ENCODE measurements at regions not wholly inside any gene's neighbourhood (a gene's known extent, or its start where the extent isn't known, plus 50 kb on each side); places are given as distances from the start of the nearest gene placed in this dataset.

GRCh38 chr3:10619989-10620832 is 114.8 kb upstream of the ATP2B2 start:
- Histone ChIP-seq H3K9me3 (ENCODE audit: insufficient read depth, low read length) (no peaks in the 10 kb centered on the region), H3K4me2 (ENCODE audit: low read depth, low read length, poor library complexity, severe bottlenecking) (no peak overlapping the region), H3K79me2 (ENCODE audit: insufficient read depth, low read length) (no peaks in the 10 kb centered on the region), H3F3A (ENCODE audit: insufficient read depth) (no peaks in the 10 kb centered on the region), H3K9ac (ENCODE audit: low read length) (no peak overlapping the region), H3K36me3 (ENCODE audit: low read length) (no peaks in the 10 kb centered on the region), H3K27ac (ENCODE audit: low read depth, low read length) (no peak overlapping the region), H2AFZ (ENCODE audit: low read depth, low read length, severe bottlenecking) (no peak overlapping the region), H3K4me3 (ENCODE audit: insufficient read depth, low read length, poor library complexity, severe bottlenecking) (no peak overlapping the region), H4K20me1 (ENCODE audit: low read depth, low read length) (no peaks in the 10 kb centered on the region), H3K27me3 (ENCODE audit: low read length) (no peaks in the 10 kb centered on the region), H3K9me2 (replicated peaks; ENCODE audit: insufficient read depth, low read length) (no peaks in the 10 kb centered on the region)
- no peak for TF ChIP-seq CTCF (IDR thresholded peaks at IDR 0.05; ENCODE audit: insufficient read depth, low read length, poor library complexity, severe bottlenecking)
- no peak for TF ChIP-seq EZH2phosphoT487 (conservative IDR thresholded peaks at IDR 0.05; ENCODE audit: low read length)

- Histone ChIP-seq H3F3A (ENCODE audit: insufficient read depth) (no peaks in the 10 kb centered on the region), H3K36me3 (ENCODE audit: low read length) (no peaks in the 10 kb centered on the region), H3K9me3 (ENCODE audit: insufficient read depth, low read length) (no peaks in the 10 kb centered on the region), H3K9ac (ENCODE audit: low read length) (no peak overlapping the region), H2AFZ (ENCODE audit: low read depth, low read length, severe bottlenecking) (no peak overlapping the region), H3K27ac (ENCODE audit: low read depth, low read length) (no peak overlapping the region), H3K9me2 (replicated peaks; ENCODE audit: insufficient read depth, low read length) (no peaks in the 10 kb centered on the region), H3K4me3 (ENCODE audit: insufficient read depth, low read length, poor library complexity, severe bottlenecking) (no peak overlapping the region), H4K20me1 (ENCODE audit: low read depth, low read length) (no peaks in the 10 kb centered on the region), H3K27me3 (ENCODE audit: low read length) (no peaks in the 10 kb centered on the region), H3K4me2 (ENCODE audit: low read depth, low read length, poor library complexity, severe bottlenecking) (no peak overlapping the region), H3K79me2 (ENCODE audit: insufficient read depth, low read length) (no peaks in the 10 kb centered on the region)
- TF ChIP-seq EZH2phosphoT487 (conservative IDR thresholded peaks at IDR 0.05; ENCODE audit: low read length) (no peak), CTCF (IDR thresholded peaks at IDR 0.05; ENCODE audit: insufficient read depth, low read length, poor library complexity, severe bottlenecking) (no peak)
Observed at GRCh38 chr3:10620833-10621082, 115.4 kb upstream of the ATP2B2 start.

DNA sequence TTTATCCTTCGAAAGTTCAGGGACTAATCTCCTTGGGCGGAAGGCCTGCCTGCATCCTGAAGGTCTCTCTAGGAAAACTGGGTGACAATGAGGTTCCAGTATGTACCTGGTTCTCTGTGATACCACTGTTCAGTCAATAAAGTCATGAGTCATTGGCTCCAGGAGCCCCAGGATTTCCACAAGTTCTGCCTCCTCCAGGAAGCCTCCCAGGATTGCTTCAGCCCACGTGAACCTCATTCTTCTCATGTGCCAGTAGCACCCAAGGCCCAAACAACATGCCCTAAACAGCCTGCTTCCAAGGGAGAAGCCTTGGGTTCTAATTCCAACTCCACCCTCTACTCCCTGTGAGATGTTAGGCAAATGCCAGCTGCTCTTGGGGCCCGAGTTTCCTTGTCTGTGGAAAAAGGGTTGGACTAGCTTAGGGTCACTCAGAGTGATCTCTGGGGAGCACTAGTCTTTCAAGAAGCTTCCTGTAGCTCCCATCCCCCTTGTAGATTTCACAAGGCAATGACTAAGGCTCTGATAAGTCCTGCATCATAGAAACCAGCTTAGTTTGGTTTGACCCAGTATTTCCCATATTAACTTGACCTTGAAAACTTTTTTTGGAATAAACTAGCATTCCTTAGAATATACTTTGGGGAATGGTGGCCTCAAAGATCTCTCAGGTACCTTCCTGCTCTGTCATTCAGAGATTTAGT is 118.3 kb upstream of the ATP2B2 start:
- H3K36me3 ChIP-seq (ENCODE audit: low read length), result no peaks in the 10 kb centered on the region
- no peak overlapping the region for H2AFZ ChIP-seq (ENCODE audit: low read depth, low read length, severe bottlenecking)
- no peaks in the 10 kb centered on the region for H3K27me3 ChIP-seq (ENCODE audit: low read length)
- H3K27ac ChIP-seq (ENCODE audit: low read depth, low read length), result no peak overlapping the region
- H3K9me2 ChIP-seq (replicated peaks; ENCODE audit: insufficient read depth, low read length), result no peaks in the 10 kb centered on the region
- TF ChIP-seq EZH2phosphoT487 (conservative IDR thresholded peaks at IDR 0.05; ENCODE audit: low read length) (no peak), CTCF (IDR thresholded peaks at IDR 0.05; ENCODE audit: insufficient read depth, low read length, poor library complexity, severe bottlenecking) (no peak)
- no peaks in the 10 kb centered on the region for H3K9me3 ChIP-seq (ENCODE audit: insufficient read depth, low read length)
- no peaks in the 10 kb centered on the region for H3F3A ChIP-seq (ENCODE audit: insufficient read depth)
- H3K9ac ChIP-seq (ENCODE audit: low read length), result no peak overlapping the region
- no peaks in the 10 kb centered on the region for H4K20me1 ChIP-seq (ENCODE audit: low read depth, low read length)
- H3K4me3 ChIP-seq (ENCODE audit: insufficient read depth, low read length, poor library complexity, severe bottlenecking), result no peak overlapping the region
- no peak overlapping the region for H3K4me2 ChIP-seq (ENCODE audit: low read depth, low read length, poor library complexity, severe bottlenecking)
- H3K79me2 ChIP-seq (ENCODE audit: insufficient read depth, low read length), result no peaks in the 10 kb centered on the region

Data from SU-DHL-6 (cell line).